ENCODE measurements at regions not wholly inside any gene's neighbourhood (a gene's known extent, or its start where the extent isn't known, plus 50 kb on each side); places are given as distances from the start of the nearest gene placed in this dataset.

DNA sequence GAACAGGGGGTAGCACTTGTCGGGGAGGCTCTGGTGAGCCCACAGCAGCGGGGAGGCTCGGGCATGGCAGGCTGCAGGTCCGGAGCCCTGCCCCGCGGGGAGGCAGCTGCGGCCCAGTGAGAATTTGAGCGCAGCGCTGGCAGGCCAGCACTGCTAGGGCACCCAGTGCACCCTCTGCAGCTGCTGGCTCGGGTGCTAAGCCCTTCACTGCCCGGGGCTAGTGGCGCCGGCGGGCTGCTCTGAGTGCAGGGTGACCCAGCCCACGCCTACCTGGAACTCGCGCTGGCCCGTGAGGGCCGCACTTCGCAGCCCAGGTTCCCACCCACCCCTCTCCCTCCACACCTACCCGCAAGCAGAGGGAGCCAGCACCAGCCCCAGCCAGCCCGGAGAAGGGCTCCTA, 151.0 kb downstream of the NXNL2 start:
- in situ Hi-C loops (cut with HindIII; ENCODE audit: low sequenced_read_pairs) = no loop called here
- no peak overlapping the region for H3K4me3 ChIP-seq (ENCODE audit: low read depth, low read length)
- no peak for DNase-seq (ENCODE audit: low read depth)
- TF ChIP-seq, protein P1, sequence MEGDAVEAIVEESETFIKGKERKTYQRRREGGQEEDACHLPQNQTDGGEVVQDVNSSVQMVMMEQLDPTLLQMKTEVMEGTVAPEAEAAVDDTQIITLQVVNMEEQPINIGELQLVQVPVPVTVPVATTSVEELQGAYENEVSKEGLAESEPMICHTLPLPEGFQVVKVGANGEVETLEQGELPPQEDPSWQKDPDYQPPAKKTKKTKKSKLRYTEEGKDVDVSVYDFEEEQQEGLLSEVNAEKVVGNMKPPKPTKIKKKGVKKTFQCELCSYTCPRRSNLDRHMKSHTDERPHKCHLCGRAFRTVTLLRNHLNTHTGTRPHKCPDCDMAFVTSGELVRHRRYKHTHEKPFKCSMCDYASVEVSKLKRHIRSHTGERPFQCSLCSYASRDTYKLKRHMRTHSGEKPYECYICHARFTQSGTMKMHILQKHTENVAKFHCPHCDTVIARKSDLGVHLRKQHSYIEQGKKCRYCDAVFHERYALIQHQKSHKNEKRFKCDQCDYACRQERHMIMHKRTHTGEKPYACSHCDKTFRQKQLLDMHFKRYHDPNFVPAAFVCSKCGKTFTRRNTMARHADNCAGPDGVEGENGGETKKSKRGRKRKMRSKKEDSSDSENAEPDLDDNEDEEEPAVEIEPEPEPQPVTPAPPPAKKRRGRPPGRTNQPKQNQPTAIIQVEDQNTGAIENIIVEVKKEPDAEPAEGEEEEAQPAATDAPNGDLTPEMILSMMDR (IDR thresholded peaks at IDR 0.05; ENCODE audit: low read depth, low read length, missing control alignments) = no peak

GRCh38 chr9:88689509-88690298, 154.7 kb downstream of the NXNL2 start:
- TF ChIP-seq, protein P1 (IDR thresholded peaks at IDR 0.05; ENCODE audit: low read depth, low read length, missing control alignments) = no peak
- in situ Hi-C loops (cut with HindIII; ENCODE audit: low sequenced_read_pairs) = no loop called here

GRCh38 chr9:88690628-88691027, 155.7 kb downstream of the NXNL2 start:
- TF ChIP-seq, protein P1 (IDR thresholded peaks at IDR 0.05; ENCODE audit: low read depth, low read length, missing control alignments) = no peak
- DNase-seq (ENCODE audit: low read depth) = no peak
- no peak overlapping the region for H3K4me3 ChIP-seq (ENCODE audit: low read depth, low read length)
- in situ Hi-C loops (cut with HindIII; ENCODE audit: low sequenced_read_pairs) = no loop called here

More at GRCh38 chr9:88689509-88690298, 154.7 kb downstream of the NXNL2 start:
- no peak overlapping the region for H3K4me3 ChIP-seq (ENCODE audit: low read depth, low read length)
- DNase-seq (ENCODE audit: low read depth) = no peak

- no peak for DNase-seq (ENCODE audit: low read depth)
- H3K4me3 ChIP-seq (ENCODE audit: low read depth, low read length) = no peak overlapping the region
- in situ Hi-C loops (cut with HindIII; ENCODE audit: low sequenced_read_pairs) = no loop called here
- TF ChIP-seq, protein P1 (IDR thresholded peaks at IDR 0.05; ENCODE audit: low read depth, low read length, missing control alignments) = no peak
These were observed 156.1 kb downstream of the NXNL2 start for GRCh38 chr9:88691091-88691490.

- no peak for DNase-seq (ENCODE audit: low read depth)
These were observed 156.8 kb downstream of the NXNL2 start for GRCh38 chr9:88691811-88692210.

GRCh38 chr9:88692827-88693226, 157.8 kb downstream of the NXNL2 start:
- no peak for DNase-seq (ENCODE audit: low read depth)
- no peak overlapping the region for H3K4me3 ChIP-seq (ENCODE audit: low read depth, low read length)
- in situ Hi-C loops (cut with HindIII; ENCODE audit: low sequenced_read_pairs) = no loop called here
- TF ChIP-seq, protein P1 (IDR thresholded peaks at IDR 0.05; ENCODE audit: low read depth, low read length, missing control alignments) = no peak

More at GRCh38 chr9:88691811-88692210, 156.8 kb downstream of the NXNL2 start:
- TF ChIP-seq, protein P1 (IDR thresholded peaks at IDR 0.05; ENCODE audit: low read depth, low read length, missing control alignments) = no peak
- no peak overlapping the region for H3K4me3 ChIP-seq (ENCODE audit: low read depth, low read length)
- in situ Hi-C loops (cut with HindIII; ENCODE audit: low sequenced_read_pairs) = no loop called here
